Spinal cord (tissue), 9 donors: ENCODE measurements at regions not wholly inside any gene's neighbourhood (a gene's known extent, or its start where the extent isn't known, plus 50 kb on each side); places are given as distances from the start of the nearest gene placed in this dataset.
"Not testable (repeated sequence)": the region's sequence is repeated elsewhere in the genome, so short reads cannot be mapped to it uniquely, and the experiment has no call there.

ENCODE experiments used
- DNase-seq, 6 donors: peaks; one replicate each; pipeline versions ENCODE4 v3.0.0 to v3.0.0-alpha.2; 2013 to 2015; ENCODE audit warnings: low spot score in 6 of 6, low read depth in 4 of 6
- H3K27ac ChIP-seq: one replicate; pipeline ENCODE4 v1.5.1; 2013; ENCODE audit warnings: low read depth, low read length, control low read depth
- H3K27me3 ChIP-seq: one replicate; pipeline ENCODE4 v1.6.1; 2013; ENCODE audit warnings: low read length; ENCODE audit not compliant: control insufficient read depth, insufficient read depth
- H3K36me3 ChIP-seq: one replicate; pipeline ENCODE4 v1.6.1; 2013; ENCODE audit warnings: low read length; ENCODE audit not compliant: control insufficient read depth, insufficient read depth
- H3K4me1 ChIP-seq: one replicate; pipeline ENCODE4 v1.6.1; 2013; ENCODE audit warnings: low read length; ENCODE audit not compliant: control insufficient read depth, insufficient read depth
- H3K4me3 ChIP-seq: one replicate; pipeline ENCODE4 v1.5.1; 2013; ENCODE audit warnings: low read depth, low read length, control low read depth
- H3K9me3 ChIP-seq: one replicate; pipeline ENCODE4 v1.6.1; 2013; ENCODE audit warnings: low read length; ENCODE audit not compliant: control insufficient read depth, insufficient read depth
- WGBS: methylation state at CpG from one replicate; pipeline ENCODE4 v1.1.5; 2013; ENCODE audit warnings: missing lambda C conversion rate; ENCODE audit not compliant: insufficient coverage; 5-methylcytosine and 5-hydroxymethylcytosine counted together
- donor health status: healthy.

DNA sequence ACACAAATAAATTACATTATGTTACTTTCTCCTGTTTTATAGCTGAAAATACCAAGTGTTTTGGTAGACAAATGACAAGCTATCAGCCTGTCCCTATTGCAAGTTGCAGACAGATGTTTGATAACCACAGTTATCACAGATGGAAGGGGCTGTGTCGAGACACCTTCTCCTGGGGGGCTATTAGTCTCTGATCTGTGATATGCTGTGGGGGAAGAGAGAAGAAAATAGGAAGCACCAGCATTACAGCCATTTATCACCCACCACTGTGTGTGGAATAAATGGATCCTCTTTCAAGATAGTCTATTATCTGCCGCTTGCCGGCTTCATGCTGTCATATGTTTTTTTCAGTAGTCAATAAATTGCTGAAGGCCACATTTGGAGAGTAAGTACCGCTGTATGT lies 597.2 kb upstream of the ADARB2 start:
- no CpG with 5 or more reads among the region's 4 CpGs for WGBS
- Histone ChIP-seq H3K27me3 (no peaks in the 10 kb centered on the region), H3K4me1 (no peaks in the 10 kb centered on the region), H3K27ac (no peak overlapping the region), H3K36me3 (no peaks in the 10 kb centered on the region), H3K9me3 (no peaks in the 10 kb centered on the region), H3K4me3 (no peak overlapping the region)
- peak in 1 of 6 donors; percentile 80 for DNase-seq

DNA sequence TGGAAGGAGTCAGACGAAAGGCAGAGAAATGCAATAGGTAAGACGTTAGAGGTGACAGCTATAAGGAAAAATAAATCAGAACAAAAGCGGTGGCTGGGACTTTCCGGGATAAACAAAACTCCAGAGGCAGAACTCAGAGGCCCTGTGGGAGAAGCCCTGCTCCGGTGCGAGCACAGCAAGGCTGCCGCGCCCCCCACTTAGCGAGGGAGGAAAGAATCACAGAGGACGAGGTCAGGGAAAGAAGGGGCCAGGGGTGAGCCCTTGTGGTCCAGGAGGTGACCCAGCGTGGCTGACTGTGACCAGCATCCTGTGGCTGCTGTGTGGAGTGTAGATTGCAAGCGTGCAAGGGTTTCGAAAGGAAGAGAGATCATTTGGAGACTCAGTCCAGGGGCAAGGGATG lies 591.8 kb upstream of the ADARB2 start:
- H3K4me3 ChIP-seq = no peak overlapping the region
- H3K4me1 ChIP-seq = no peaks in the 10 kb centered on the region
- H3K27me3 ChIP-seq = no peaks in the 10 kb centered on the region

DNA sequence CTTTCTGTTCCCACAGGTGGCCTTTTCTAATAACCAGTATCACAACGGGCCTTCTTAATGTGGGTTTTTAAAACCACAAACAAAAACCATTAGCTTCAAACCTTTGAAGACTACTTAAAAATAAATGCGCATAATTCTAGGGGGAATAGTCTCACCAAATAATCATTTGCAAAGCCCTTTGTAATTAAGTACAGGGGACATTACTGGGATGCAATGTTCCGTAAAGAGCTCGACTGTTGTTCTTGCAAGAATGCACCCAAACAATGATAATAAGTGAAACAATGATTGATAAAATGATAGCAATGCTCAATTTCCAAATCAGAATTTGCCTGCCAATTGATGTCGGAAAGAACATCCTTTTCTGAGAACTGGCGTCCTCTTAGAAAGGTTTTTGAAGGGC lies 589.1 kb upstream of the ADARB2 start:
- H3K36me3 ChIP-seq = no peaks in the 10 kb centered on the region
- no peak overlapping the region for H3K4me3 ChIP-seq
- WGBS = no CpG with 5 or more reads among the region's 6 CpGs
- no peaks in the 10 kb centered on the region for H3K27me3 ChIP-seq
- no peaks in the 10 kb centered on the region for H3K4me1 ChIP-seq
- no peaks in the 10 kb centered on the region for H3K9me3 ChIP-seq
- no peak overlapping the region for H3K27ac ChIP-seq
- DNase-seq = peak in 1 of 6 donors; percentile 68

More for the DNA sequence above, 591.8 kb upstream of the ADARB2 start:
- Histone ChIP-seq H3K27ac (no peak overlapping the region), H3K36me3 (no peaks in the 10 kb centered on the region), H3K9me3 (no peaks in the 10 kb centered on the region)
- no peak for DNase-seq
- 81% methylated on average over 13 of the region's 13 CpGs for whole genome bisulfite sequencing

DNA sequence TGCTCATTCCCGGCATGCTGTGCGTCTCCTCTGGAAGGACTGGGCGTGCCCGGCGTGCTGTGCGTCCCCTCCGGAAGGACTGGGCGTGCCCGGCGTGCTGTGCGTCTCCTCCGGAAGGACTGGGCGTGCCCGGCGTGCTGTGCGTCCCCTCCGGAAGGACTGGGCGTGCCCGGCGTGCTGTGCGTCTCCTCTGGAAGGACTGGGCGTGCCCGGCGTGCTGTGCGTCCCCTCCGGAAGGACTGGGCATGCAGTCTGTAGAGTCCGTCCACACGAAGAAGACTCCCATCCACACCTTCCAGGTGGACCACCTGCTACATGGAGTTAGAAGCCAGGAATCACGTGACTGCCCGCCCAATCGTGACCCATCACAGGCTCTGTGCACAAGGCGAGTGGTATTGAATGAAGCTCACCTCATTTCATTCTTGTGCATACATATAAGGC lies 577.7 kb upstream of the ADARB2 start:
- H3K36me3 ChIP-seq, H3K9me3 ChIP-seq, DNase-seq, H3K4me3 ChIP-seq, H3K4me1 ChIP-seq, H3K27ac ChIP-seq, H3K27me3 ChIP-seq: not testable (repeated sequence)
- 95% methylated on average over 25 of the region's 32 CpGs for WGBS

DNA sequence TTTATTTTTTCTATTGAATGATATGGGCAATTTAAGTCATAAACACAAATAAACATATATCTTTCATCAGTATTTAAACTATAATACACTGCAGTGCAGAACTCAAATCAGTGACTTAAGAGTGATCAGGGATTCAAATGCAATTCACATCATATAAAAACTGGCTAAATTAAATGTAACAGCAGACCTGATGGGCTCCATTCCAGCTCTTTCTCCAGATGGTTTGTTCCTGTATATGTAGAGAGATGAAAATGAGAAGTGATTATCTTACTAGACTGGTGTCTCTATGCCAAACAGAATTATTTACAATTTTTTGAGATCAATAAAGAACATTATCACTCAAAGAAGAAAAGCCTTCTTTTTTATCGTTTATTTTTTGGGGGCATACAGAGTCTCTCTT lies 568.8 kb upstream of the ADARB2 start:
- H3K4me1 ChIP-seq = no peaks in the 10 kb centered on the region
- no peaks in the 10 kb centered on the region for H3K9me3 ChIP-seq
- DNase-seq = peak in 2 of 6 donors; percentile 66 to 82
- H3K4me3 ChIP-seq = no peak overlapping the region
- H3K27me3 ChIP-seq = no peaks in the 10 kb centered on the region
- H3K36me3 ChIP-seq = no peaks in the 10 kb centered on the region
- 80% methylated on average over 1 of the region's 1 CpG for WGBS
- H3K27ac ChIP-seq = no peak overlapping the region

DNA sequence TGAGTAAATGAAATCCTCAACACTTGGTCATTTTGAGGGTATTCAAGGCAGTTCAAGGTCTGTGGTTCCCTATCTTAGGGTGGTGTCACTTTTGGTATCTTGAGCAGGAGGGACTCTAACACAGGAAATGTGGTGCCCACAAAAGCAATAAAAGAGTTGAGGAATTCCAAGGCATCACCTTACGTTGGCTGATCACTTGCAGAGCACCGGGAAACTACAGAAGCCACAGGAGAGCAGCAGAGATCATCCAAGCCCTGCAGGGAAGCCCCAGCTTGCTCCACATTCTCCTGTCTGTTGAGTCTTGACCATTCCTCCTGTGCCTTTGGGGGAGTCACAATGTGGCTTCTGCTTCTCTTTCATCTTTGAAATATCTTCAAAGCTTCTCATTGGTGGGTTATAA lies 565.8 kb upstream of the ADARB2 start:
- WGBS = 80% methylated on average over 2 of the region's 2 CpGs
- Histone ChIP-seq H3K4me1 (no peaks in the 10 kb centered on the region), H3K4me3 (no peak overlapping the region), H3K27ac (no peak overlapping the region), H3K27me3 (no peaks in the 10 kb centered on the region), H3K36me3 (no peaks in the 10 kb centered on the region), H3K9me3 (no peaks in the 10 kb centered on the region)
- DNase-seq = no peak

DNA sequence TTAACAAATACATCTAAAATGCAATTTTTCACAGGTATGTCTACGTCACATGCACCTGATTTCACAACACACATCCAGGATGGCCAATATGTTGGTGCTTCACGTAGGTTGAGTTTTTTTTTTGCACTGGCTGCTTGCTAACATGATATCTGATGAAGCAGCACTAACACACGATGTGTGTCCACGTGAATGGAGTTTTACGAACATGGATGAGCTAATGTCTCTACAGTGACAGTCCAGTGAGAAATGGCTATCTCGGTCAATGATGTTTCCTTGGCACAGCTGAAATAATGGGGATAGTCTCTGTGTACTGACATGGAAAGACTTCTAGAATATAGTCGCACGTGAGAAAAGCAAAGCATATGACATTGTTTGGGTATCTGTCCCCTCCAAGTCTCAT lies 563.9 kb upstream of the ADARB2 start:
- DNase-seq = no peak
- no peak overlapping the region for H3K4me3 ChIP-seq
- H3K4me1 ChIP-seq = no peaks in the 10 kb centered on the region
- no peaks in the 10 kb centered on the region for H3K36me3 ChIP-seq
- no peak overlapping the region for H3K27ac ChIP-seq
- no peaks in the 10 kb centered on the region for H3K27me3 ChIP-seq
- no peaks in the 10 kb centered on the region for H3K9me3 ChIP-seq
- WGBS = 87% methylated on average over 4 of the region's 8 CpGs

DNA sequence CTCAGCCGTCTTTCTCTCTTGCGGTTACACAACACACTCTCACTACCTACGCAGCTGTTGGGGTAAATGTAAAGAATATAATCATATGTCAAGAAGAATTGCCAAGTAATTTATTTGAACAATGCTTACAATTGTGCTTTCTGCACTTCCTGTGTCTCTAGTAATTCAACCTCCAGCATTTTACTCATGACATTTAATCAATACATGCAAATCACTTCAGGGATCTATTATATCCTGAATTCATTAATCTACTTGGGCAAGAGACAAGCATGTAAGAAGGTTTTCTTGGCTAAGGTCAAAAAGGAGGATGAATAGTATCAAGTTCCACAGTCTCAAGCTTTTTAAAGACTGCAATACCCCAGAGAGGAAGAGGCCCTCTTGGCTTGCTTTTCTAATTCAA lies 562.9 kb upstream of the ADARB2 start:
- H3K36me3 ChIP-seq = no peaks in the 10 kb centered on the region
- H3K27ac ChIP-seq = no peak overlapping the region
- H3K9me3 ChIP-seq = no peaks in the 10 kb centered on the region
- no peak for DNase-seq
- H3K27me3 ChIP-seq = no peaks in the 10 kb centered on the region
- WGBS = no CpG with 5 or more reads among the region's 3 CpGs
- no peaks in the 10 kb centered on the region for H3K4me1 ChIP-seq
- no peak overlapping the region for H3K4me3 ChIP-seq

DNA sequence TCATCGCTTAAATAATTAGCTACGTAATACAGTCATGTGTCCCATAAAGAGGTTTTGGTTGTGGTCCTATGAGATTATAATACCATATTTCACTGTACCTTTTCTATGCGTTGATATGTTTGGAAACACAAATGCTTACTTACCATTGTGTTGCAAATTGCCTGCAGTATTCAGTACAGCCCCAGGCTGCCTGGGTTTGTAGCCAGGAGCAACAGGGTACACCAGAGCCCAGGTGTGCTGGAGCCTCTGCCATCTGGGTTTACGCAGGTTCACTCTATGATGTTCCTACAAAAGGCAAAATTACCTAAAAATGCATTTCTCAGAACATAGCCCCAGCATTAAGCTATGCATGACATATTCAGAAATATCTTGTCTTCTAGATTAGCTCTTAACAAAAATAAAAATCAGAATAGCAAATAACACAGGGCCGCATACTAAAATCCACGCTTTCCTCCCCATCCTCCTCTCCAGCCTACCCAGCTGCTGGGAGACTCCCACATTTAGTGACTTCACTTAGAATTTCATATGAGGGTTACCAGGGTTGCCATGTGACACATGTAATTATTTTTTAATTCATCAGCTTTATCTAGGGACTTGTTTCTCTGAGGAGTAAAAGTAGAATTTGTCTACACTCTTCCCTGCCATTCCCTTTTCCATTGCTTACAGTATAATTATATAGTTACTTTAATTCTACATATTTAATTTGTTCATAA lies 559.0 kb upstream of the ADARB2 start:
- H3K27ac ChIP-seq = no peak overlapping the region
- H3K27me3 ChIP-seq = no peaks in the 10 kb centered on the region
- 100% methylated on average over 1 of the region's 6 CpGs for WGBS
- H3K4me1 ChIP-seq = no peaks in the 10 kb centered on the region
- no peak for DNase-seq
- no peak overlapping the region for H3K4me3 ChIP-seq
- H3K9me3 ChIP-seq = no peaks in the 10 kb centered on the region
- no peaks in the 10 kb centered on the region for H3K36me3 ChIP-seq

DNA sequence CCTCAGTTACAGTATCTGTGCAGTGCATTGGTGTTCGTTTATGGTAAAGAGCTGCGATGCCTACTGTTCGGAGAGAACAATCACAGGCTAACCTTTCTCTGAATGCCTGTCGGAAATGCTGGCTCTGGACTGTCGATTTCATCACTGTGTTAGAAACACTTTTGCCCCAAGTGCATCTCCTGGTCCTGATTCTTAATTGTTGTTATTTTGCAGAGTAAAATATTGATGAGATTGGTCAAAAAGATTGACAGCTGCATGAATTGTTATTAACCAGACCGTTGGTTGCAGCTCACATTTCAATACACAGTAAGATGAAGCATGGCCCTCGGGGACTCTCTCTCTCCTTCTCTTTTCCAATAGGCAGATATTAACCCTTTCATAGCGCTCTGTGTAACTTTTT lies 557.4 kb upstream of the ADARB2 start:
- peak in 1 of 6 donors; percentile 28 for DNase-seq
- Histone ChIP-seq H3K4me1 (no peaks in the 10 kb centered on the region), H3K36me3 (no peaks in the 10 kb centered on the region), H3K27ac (no peak overlapping the region), H3K27me3 (no peaks in the 10 kb centered on the region), H3K9me3 (no peaks in the 10 kb centered on the region), H3K4me3 (no peak overlapping the region)
- 50% methylated on average over 5 of the region's 8 CpGs for WGBS
